Suprapubic skin (tissue), 3 donors: ENCODE measurements at regions not wholly inside any gene's neighbourhood (a gene's known extent, or its start where the extent isn't known, plus 50 kb on each side); places are given as distances from the start of the nearest gene placed in this dataset.

Experiments used
- EP300 ChIP-seq: sonication (generic); formaldehyde crosslinking; IDR thresholded peaks from one replicate; pipeline ENCODE4 v1.6.1; 2017; ENCODE audit warnings: antibody characterized with exemption
- TF ChIP-seq, protein P1 (sequence below), 2 donors: fragments of 200-600 bp in 1 of 2; fragments of 450-650 bp in 1 of 2; sonication (generic) in 1 of 2; IDR thresholded peaks; one replicate each; pipeline ENCODE4 v1.5.1; 2016 to 2019; ENCODE audit warnings: antibody characterized with exemption in 2 of 2, mild to moderate bottlenecking in 1 of 2, moderate library complexity in 1 of 2

DNA sequence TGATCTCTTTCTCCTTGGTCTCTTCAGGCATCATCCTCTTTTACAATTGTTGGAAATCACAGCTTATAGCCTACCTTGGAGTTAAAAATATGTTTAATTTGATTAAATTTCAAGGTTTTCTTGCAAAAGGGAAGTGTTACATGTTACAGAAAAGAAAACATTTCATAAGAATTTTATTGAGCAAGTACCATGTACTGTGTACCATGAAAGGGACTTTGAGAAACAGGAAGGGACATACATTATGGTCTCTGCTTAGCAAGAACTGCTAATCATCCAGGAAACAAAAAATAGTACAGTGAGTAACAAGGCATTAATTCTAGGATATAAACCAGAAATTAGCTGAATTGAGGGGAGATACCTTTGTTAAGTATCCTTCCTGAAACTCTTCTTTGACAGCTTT is 145.3 kb upstream of the SPACA1 start:
- TF ChIP-seq, protein P1, sequence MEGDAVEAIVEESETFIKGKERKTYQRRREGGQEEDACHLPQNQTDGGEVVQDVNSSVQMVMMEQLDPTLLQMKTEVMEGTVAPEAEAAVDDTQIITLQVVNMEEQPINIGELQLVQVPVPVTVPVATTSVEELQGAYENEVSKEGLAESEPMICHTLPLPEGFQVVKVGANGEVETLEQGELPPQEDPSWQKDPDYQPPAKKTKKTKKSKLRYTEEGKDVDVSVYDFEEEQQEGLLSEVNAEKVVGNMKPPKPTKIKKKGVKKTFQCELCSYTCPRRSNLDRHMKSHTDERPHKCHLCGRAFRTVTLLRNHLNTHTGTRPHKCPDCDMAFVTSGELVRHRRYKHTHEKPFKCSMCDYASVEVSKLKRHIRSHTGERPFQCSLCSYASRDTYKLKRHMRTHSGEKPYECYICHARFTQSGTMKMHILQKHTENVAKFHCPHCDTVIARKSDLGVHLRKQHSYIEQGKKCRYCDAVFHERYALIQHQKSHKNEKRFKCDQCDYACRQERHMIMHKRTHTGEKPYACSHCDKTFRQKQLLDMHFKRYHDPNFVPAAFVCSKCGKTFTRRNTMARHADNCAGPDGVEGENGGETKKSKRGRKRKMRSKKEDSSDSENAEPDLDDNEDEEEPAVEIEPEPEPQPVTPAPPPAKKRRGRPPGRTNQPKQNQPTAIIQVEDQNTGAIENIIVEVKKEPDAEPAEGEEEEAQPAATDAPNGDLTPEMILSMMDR (IDR thresholded peaks at IDR 0.05): no peak
- no peak for TF ChIP-seq EP300
